EH (cell line): ENCODE measurements at regions not wholly inside any gene's neighbourhood (a gene's known extent, or its start where the extent isn't known, plus 50 kb on each side); places are given as distances from the start of the nearest gene placed in this dataset.

Source experiments
- DNase-seq: peaks from one replicate; pipeline ENCODE4 v3.0.0-alpha.2; 2015; ENCODE audit warnings: low read depth

GRCh38 chr20:63100174-63100925 lies 93.6 kb upstream of the BHLHE23 start:
- DNase-seq: no peak

DNA sequence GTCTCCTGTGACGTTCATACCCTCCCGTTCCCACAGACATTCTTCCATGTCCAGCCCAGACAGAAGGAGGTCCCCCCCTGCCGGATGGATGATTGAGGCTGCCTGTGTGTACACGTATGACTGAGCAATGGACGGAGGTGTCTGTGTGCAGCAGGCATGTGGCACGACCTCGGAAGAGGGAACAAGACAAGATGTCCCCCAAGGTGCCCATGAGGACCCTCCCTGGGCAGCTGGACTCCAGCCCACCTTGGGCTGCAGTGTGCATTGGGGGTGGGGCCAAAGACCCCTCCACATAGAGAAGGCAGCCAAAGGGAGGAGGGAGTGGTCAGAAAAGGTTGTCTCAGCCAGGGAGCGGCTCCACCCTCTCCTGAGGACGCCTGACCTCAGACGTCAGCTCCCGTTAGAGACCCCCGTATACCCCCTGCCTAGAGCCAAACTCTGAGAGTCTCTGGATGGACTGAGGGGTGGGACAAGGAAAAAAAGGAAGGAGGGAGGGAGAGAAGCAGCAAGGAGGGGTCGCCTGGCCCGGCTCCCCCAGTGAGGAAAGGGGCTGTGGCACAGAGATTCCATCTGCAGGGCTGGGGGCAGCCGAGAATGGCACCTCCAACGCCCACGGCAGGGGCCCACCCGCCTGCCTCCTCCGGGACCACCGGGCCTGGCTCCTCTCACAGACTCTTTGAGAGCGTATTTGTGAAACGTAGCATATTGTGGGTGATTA lies 92.9 kb upstream of the BHLHE23 start:
- DNase-seq: no peak

GRCh38 chr20:63098195-63098810 lies 91.5 kb upstream of the BHLHE23 start:
- DNase-seq: no peak

DNA sequence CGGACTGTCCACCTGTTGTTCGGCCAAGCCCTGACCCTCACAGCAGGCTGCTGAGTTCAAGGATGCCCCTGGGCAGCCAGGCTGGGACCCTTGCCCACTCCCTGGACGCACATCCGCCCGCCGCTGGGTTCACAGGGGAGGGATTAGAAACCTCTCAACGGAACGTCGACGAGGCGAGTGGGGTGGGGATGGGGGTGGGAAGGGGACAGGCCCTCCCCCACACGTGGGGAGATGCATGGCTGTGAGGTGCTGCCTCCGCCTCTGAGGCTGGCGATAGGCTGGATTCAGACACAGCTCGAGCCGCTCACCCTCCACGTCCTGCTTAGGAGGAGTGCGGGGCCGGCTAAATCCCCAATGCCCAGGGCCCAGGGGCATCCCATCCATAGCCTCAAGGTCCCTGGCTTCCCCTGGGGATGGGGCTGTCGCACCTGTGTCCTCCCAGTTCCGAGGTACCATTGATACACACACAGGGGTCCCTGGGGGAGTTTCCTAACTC lies 90.6 kb upstream of the BHLHE23 start:
- no peak for DNase-seq

- no peak for DNase-seq
These were observed 90.0 kb upstream of the BHLHE23 start for GRCh38 chr20:63096681-63097335.

DNA sequence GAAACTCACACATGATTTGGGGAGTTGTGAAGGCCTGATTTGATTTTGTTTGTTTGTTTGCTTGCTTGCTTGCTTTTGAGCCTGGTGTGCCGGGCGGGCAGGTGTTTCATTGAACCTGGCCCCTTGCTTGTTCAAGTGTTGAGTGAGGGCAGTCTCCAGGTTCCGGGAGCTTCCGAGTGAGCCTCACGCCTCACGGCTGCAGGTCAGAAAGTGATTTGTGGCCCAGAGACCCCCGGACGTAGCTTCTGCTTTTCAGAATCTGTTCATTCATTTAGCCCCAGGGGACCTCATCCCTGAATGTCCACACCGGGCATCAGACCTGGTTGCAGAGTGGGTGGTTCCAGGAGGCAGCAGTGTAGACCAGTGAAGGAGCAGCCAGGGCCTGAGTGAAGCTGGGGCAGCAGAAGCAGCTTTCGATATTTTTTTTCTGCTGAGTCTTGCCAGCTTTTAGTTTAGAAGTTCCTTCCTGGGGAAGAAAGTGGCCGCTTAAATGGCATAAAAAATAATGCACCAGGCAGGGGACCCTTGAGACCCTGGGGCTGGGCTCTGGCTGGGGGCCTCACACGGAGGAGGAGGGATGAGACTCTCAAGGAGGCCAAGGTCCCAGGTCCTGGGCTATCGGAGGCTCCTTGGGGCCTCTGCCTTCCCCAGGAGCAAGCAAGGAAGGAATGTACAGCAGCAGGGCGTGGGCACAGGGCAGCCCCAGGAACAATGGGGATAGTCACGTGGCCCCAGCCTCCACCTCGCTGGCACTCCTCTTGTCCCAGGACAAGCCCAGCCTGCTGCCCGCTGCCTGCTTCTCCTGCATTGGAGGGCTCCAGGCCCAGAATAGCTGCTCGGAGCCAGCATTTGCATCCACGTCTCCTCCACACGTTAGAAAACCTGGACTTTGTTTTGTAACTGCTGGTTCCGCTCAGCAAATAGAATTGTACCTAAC lies 89.2 kb upstream of the BHLHE23 start:
- DNase-seq: no peak

- no peak for DNase-seq
These were observed 88.2 kb upstream of the BHLHE23 start for GRCh38 chr20:63094767-63095499.

- no peak for DNase-seq
These were observed 87.4 kb upstream of the BHLHE23 start for GRCh38 chr20:63093966-63094766.

- DNase-seq: no peak
These were observed 86.0 kb upstream of the BHLHE23 start for GRCh38 chr20:63092660-63093215.

- no peak for DNase-seq
These were observed 85.3 kb upstream of the BHLHE23 start for GRCh38 chr20:63091901-63092659.

DNA sequence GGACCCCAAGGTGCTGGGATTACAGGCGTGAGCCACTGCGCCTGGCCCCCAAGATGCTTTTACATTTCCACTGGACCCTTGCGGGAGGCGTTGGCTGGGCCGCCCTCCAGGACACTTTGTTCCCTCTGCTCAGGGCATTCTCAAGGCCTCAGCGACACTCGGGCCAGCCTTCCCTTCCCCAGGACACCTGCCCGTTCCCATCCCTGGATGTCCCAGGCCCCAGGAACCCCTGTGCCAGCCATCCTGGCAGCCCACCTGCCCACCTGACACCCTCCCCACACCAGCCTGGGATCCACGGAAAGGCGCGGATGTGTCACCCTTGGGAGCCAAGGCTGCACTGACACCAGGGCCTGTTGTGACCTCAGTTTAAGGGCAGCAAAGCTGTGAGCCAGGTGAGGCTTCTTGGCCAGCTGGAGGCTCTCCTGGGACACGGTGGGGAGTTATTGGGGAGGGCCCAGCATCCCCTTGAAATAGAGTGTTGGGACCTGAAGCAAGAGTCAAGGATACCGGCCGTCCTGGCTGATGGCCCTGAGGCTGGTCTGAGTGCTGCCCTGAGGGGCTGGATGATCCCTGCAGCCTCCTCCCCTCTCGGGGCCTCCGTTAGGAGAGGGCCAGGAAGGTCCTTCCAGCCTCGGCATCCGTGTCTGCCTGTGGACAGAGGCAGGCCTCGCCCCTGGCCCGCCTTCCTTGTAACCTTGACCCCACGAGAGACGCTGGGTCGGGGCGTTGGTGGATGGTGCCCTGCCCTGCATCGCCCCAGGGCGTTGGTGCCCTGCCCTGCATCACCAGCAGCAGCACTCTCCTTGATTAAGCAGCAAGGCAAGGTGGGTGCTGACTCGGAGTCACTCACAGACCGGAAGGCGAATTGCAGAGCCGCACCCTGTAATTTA lies 84.2 kb upstream of the BHLHE23 start:
- no peak for DNase-seq

DNA sequence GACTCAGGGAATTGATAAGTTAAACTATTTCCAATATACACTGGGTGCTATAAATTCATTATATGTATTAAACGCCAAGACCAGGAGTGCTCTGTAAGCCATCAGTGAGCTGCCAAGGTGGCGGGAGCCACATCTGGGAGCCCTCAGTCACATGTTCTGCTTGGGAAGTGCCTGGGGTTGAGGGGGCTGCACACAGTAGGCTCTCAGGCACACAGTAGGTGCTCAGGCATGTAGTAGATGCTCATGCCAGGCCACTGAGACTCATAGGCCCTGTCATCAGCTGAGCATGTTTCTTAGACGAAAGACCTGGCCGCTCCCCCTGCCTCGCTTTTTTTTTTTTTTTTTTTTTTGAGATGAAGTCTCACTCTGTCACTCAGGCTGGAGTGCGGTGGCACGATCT lies 83.3 kb upstream of the BHLHE23 start:
- no peak for DNase-seq

DNA sequence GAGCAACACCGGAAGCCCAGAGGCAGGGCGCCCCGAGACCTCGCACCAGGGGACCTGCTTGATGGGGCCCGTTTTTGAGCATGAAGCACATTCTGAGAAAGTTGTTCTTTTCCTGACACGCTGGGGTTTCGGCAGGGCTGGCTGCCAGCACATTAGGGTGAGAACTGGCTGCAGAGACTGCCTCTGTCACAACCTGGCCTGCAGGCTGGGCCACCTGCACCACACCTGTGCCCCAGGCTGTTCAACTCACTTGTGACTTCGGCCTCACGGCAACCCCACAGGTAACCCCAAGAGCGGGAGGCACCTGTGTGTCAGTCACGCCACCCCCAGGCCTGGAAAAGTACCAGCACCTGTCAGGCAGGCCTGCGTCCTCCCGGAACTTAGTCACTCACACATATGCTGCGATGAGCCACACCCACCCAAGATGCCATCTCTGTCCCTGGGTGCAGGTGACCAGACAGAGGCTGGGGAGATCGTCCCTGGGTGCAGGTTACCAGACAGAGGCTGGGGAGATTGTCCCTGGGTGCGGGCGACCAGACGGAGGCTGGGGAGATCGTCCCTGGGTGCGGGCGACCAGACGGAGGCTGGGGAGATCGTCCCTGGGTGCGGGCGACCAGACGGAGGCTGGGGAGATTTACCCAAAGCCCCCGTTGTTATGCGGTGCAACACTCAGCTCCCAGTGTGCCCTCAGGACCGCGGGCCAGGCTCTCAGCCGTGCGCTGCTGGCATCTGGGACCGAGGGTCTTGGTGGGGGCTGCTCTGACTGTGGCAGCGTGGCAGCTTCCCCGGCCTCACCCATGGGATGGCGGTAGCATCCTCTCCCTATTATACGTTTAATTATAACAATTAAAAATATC lies 82.5 kb upstream of the BHLHE23 start:
- DNase-seq: no peak

DNA sequence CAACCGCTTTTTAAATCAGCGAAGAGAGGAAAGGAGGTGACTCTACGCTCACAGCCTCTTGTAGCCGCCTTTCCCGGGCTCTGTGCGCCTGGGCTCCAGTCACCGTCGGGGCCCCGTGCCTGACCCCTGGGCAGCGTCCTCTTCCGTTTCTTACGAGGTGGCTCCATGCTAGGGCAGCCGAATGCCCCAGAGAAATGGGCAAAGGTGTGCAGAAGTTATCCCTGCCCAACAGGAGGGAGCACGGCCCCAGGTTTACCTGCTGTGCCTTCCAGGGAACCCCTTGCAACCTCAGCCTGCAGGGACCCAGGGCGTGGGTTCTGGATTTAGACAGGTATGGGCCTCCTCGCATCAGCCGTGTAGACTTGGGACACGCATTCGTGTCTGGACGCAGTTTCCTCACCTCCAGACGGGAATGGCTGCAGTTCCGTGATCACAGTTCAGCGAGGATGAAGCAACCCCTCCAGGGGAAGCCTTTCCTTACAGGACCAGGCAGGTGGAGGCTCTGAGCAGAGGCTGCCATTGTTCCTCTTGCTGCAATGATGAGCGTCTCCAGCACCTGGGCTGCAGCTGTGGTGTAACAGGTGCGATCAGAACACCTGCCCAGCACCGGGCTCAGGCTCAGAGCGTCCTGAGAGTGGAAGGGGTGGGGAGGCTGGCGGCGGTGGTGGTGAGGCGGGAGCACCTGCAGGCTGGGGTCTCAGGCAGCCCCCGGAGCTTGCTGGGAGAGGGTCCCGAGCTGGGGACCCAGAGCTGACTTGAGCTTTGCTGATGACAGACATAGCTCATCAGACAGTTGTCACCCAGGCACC lies 81.3 kb upstream of the BHLHE23 start:
- no peak for DNase-seq

DNA sequence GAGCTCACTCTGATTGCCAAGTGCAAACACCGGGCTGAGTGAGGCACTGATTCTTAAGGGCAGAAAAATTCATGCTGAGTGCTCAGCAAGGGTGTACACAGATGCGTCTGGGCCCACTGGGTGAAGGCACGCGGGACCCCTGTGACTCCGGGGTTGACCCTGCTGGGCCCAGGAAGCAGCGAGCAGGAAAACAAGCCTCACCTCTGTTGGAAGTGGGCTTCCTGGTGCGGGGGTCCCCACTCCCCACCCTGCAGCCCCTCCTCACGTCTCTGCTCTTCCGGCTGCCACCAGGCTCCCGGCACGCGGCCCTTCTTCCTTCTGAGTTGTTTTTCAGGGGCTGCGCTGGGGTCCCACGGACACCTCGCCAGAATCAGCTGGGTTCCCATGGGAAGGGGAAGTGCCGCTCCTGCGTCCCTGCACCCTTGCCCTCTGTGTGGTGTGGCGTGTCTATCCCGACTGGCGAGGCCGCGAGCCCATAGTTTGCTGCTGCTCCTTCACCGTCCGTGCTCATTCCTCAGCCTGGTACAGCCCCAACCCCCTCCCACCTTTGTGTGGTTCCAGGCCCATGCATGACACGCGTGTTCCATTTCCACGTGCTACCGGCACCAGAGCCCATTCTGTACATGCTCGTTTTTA lies 80.6 kb upstream of the BHLHE23 start:
- DNase-seq: no peak
